Caco-2 (cell line): ENCODE measurements at regions not wholly inside any gene's neighbourhood (a gene's known extent, or its start where the extent isn't known, plus 50 kb on each side); places are given as distances from the start of the nearest gene placed in this dataset.

Source experiments
- BruUV-seq: library from RNA; stranded (reverse); fragments of 400-500 nt; replicated peaks from 2 replicates; lab custom pipeline; 2021; lab: Mats Ljungman, UMichigan
- CTCF ChIA-PET: fragments of 300-600 bp; sonication (Branson Sonifier 250); formaldehyde crosslinking; loops from one replicate; lab custom pipeline; 2022; ENCODE audit warnings: antibody characterized with exemption; lab: Charles Lee
- POLR2A ChIA-PET: fragments of 300-600 bp; sonication (Branson Sonifier 250); formaldehyde crosslinking; loops from one replicate; lab custom pipeline; 2022; ENCODE audit warnings: antibody characterized with exemption; lab: Charles Lee
- DNase-seq, 2 experiments: peaks; one replicate each; pipeline versions ENCODE4 v3.0.0 to v3.0.0-alpha.2; 2020 to 2022
- H3K27me3 ChIP-seq: replicated peaks from 2 replicates; pipeline ENCODE4 v1.6.0; 2011; ENCODE audit warnings: low read length; ENCODE audit not compliant: control insufficient read depth, insufficient read depth
- H3K36me3 ChIP-seq: 2 replicates; pipeline ENCODE4 v1.5.1; 2011; ENCODE audit warnings: low read length; ENCODE audit not compliant: control insufficient read depth, insufficient read depth
- H3K4me1 ChIP-seq: fragments of 250-450 bp; sonication (Bioruptor Pico); 2 replicates; pipeline ENCODE4 v1.5.1; 2020; ENCODE audit warnings: mild to moderate bottlenecking
- H3K4me3 ChIP-seq: 2 replicates; pipeline ENCODE4 v1.5.1; 2011; ENCODE audit warnings: low read depth, mild to moderate bottlenecking, control low read depth, low read length
- H3K9me3 ChIP-seq: fragments of 250-450 bp; sonication (Bioruptor Pico); 2 replicates; pipeline ENCODE4 v1.5.1; 2020; ENCODE audit warnings: mild to moderate bottlenecking, moderate library complexity
- H3K27ac Mint-ChIP-seq: one replicate; pipeline ENCODE4 v1.8.0; 2022; ENCODE audit warnings: mixed read lengths; ENCODE audit not compliant: unreplicated experiment
- H3K27me3 Mint-ChIP-seq: one replicate; pipeline ENCODE4 v1.8.0; 2022; ENCODE audit warnings: mixed read lengths; ENCODE audit not compliant: insufficient read depth, unreplicated experiment
- H3K36me3 Mint-ChIP-seq: one replicate; pipeline ENCODE4 v1.8.0; 2022; ENCODE audit warnings: mild to moderate bottlenecking, mixed read lengths; ENCODE audit not compliant: insufficient read depth, unreplicated experiment
- H3K4me1 Mint-ChIP-seq: one replicate; pipeline ENCODE4 v1.8.0; 2022; ENCODE audit warnings: low read depth, mixed read lengths; ENCODE audit not compliant: unreplicated experiment
- H3K4me3 Mint-ChIP-seq: one replicate; pipeline ENCODE4 v1.8.0; 2022; ENCODE audit warnings: mild to moderate bottlenecking, moderate library complexity, mixed read lengths; ENCODE audit not compliant: unreplicated experiment
- H3K9me3 Mint-ChIP-seq: one replicate; pipeline ENCODE4 v1.8.0; 2022; ENCODE audit warnings: mixed read lengths; ENCODE audit not compliant: unreplicated experiment
- CTCF ChIP-seq, 2 experiments: fragments of 200-600 bp in 1 of 2; IDR thresholded peaks; 1 replicate in 1 of 2; 2 replicates in 1 of 2; pipeline versions ENCODE4 v1.5.1 to v1.8.0; 2011 to 2022; ENCODE audit warnings: antibody characterized with exemption in 1 of 2, control low read depth in 1 of 2, inconsistent platforms in 1 of 2, low read depth in 1 of 2, low read length in 1 of 2, mild to moderate bottlenecking in 1 of 2, moderate library complexity in 1 of 2; ENCODE audit not compliant: insufficient read depth in 1 of 2, severe bottlenecking in 1 of 2, unreplicated experiment in 1 of 2
- intact Hi-C: fragments of 100-400 bp; cut with micrococcal nuclease; formaldehyde crosslinking; loops from one replicate; pipeline ENCODE4 v1.10.0; 2022; ENCODE audit not compliant: unreplicated experiment

DNA sequence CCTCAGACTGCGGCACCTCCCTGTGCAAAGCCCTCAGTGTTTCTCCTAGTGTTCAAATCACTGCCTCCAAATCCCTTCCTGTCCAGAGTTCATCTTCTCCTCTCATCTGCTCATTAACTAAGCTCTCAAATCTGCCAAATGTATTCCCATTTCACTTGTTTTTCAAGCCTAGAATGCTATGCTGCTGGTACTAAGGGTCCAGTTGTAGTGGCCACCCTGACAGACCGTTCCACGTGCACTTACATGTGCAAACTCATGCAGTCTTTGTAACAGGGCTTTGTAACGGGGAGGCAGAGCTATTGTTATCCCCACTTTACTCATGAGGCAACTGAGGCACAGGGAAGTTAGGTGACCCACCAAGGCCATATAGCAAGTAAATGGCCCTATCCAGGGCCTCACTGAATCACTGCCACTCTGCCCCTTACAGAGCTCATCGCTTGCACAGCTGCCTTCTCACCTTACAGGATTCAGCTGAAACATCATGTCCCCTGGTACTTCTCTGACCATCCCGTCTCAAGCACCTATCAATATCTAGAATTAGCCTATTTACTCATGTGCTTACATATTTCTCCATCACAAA lies 153.0 kb upstream of the PDE1C start:
- BruUV-seq = no TSS peak
- H3K27me3 Mint-ChIP-seq = peaks cover 17% of the 10 kb centered on the region

GRCh38 chr7:32222251-32222900 lies 152.2 kb upstream of the PDE1C start:
- H3K4me3 ChIP-seq = no peak overlapping the region
- no peak for DNase-seq
- intact Hi-C loops = no loop called here
- H3K27me3 ChIP-seq = no peaks in the 10 kb centered on the region
- no peak for TF ChIP-seq CTCF (IDR thresholded peaks at IDR 0.05; ENCODE audit: insufficient read depth in 1 of 2, low read depth in 1 of 2, low read length in 1 of 2, severe bottlenecking in 1 of 2, unreplicated experiment in 1 of 2)
- no peaks in the 10 kb centered on the region for H3K9me3 ChIP-seq
- ChIA-PET CTCF (interaction anchor here (2.2 kb wide), 1 partner anchor 12 kb away, joined by 9 read pairs; no protein-coding TSS in a partner anchor), POLR2A (interaction anchor here (0.5 kb wide), 1 partner anchor 319 kb away, joined by 3 read pairs; no protein-coding TSS in a partner anchor)
- H3K4me3 Mint-ChIP-seq = no peak overlapping the region
- BruUV-seq = no TSS peak
- H3K4me1 ChIP-seq = no peaks in the 10 kb centered on the region
- H3K4me1 Mint-ChIP-seq = no peaks in the 10 kb centered on the region
- H3K36me3 ChIP-seq = no peaks in the 10 kb centered on the region
- no peak overlapping the region for H3K27ac Mint-ChIP-seq
- H3K9me3 Mint-ChIP-seq = no peaks in the 10 kb centered on the region
- no peaks in the 10 kb centered on the region for H3K36me3 Mint-ChIP-seq
- H3K27me3 Mint-ChIP-seq = peaks cover 14% of the 10 kb centered on the region

More for the DNA sequence above, 153.0 kb upstream of the PDE1C start:
- ChIA-PET CTCF (interaction anchor here (2.2 kb wide), 1 partner anchor 13 kb away, joined by 9 read pairs; no protein-coding TSS in a partner anchor), POLR2A (no interaction called here)
- no peaks in the 10 kb centered on the region for H3K4me1 ChIP-seq
- H3K36me3 ChIP-seq = no peaks in the 10 kb centered on the region
- no peak overlapping the region for H3K4me3 ChIP-seq
- intact Hi-C loops = no loop called here
- H3K9me3 Mint-ChIP-seq = no peaks in the 10 kb centered on the region
- no peaks in the 10 kb centered on the region for H3K4me1 Mint-ChIP-seq
- H3K27me3 ChIP-seq = no peaks in the 10 kb centered on the region
- H3K36me3 Mint-ChIP-seq = no peaks in the 10 kb centered on the region
- H3K4me3 Mint-ChIP-seq = no peak overlapping the region
- H3K27ac Mint-ChIP-seq = no peak overlapping the region
- no peak for DNase-seq
- no peak for TF ChIP-seq CTCF (IDR thresholded peaks at IDR 0.05; ENCODE audit: insufficient read depth in 1 of 2, low read depth in 1 of 2, low read length in 1 of 2, severe bottlenecking in 1 of 2, unreplicated experiment in 1 of 2)
- no peaks in the 10 kb centered on the region for H3K9me3 ChIP-seq

DNA sequence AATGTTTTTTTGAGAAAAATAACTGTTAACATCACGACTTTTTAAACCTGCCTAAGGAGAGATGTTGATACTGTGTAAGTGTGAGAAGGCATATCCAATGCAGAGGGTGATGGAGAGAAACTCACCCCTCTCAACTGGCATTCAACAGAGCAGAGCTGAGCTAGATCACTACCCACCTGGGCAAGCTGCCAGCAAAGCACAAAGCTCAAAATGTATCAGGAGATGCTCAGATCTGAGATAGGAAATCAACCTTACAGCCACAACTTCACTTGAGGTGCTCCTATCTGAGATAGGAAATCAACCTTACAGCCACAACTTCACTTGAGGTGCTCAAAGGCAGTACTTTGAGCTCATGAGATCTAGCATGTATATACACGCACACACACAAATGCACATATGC lies 151.5 kb upstream of the PDE1C start:
- H3K9me3 Mint-ChIP-seq = no peaks in the 10 kb centered on the region
- Histone ChIP-seq H3K27me3 (no peaks in the 10 kb centered on the region), H3K9me3 (no peaks in the 10 kb centered on the region), H3K36me3 (no peaks in the 10 kb centered on the region), H3K4me3 (no peak overlapping the region), H3K4me1 (no peaks in the 10 kb centered on the region)
- CTCF ChIA-PET = interaction anchor here (2.2 kb wide), 1 partner anchor 11 kb away, joined by 9 read pairs; no protein-coding TSS in a partner anchor
- BruUV-seq = no TSS peak
- H3K27ac Mint-ChIP-seq = no peak overlapping the region
- no peak for TF ChIP-seq CTCF (IDR thresholded peaks at IDR 0.05; ENCODE audit: insufficient read depth in 1 of 2, low read depth in 1 of 2, low read length in 1 of 2, severe bottlenecking in 1 of 2, unreplicated experiment in 1 of 2)
- intact Hi-C loops = no loop called here
- H3K36me3 Mint-ChIP-seq = no peaks in the 10 kb centered on the region
- peaks cover 14% of the 10 kb centered on the region for H3K27me3 Mint-ChIP-seq
- no peaks in the 10 kb centered on the region for H3K4me1 Mint-ChIP-seq
- no peak overlapping the region for H3K4me3 Mint-ChIP-seq
- POLR2A ChIA-PET = no interaction called here
- no peak for DNase-seq
